ENCODE measurements at regions not wholly inside any gene's neighbourhood (a gene's known extent, or its start where the extent isn't known, plus 50 kb on each side); places are given as distances from the start of the nearest gene placed in this dataset.

DNA sequence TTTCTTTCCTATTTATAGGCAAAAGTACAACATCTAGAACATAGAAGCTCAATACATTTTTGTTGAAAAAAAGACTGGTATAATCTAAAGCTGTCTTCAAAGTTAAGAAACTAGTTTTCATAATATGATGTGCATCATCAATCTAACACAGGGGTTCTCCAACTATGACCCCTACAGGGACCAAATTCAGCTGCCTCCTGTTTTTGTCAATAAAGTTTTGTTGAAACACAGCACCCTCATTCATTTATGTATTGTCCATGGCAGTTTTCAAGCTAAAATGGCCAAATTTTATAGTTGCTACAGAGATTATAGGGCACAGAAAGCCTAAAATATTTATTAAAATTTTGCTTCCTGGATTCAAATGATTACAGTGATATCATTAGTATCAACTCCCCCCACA, 452.9 kb downstream of the CCER1 start:
- TF ChIP-seq, protein P1, sequence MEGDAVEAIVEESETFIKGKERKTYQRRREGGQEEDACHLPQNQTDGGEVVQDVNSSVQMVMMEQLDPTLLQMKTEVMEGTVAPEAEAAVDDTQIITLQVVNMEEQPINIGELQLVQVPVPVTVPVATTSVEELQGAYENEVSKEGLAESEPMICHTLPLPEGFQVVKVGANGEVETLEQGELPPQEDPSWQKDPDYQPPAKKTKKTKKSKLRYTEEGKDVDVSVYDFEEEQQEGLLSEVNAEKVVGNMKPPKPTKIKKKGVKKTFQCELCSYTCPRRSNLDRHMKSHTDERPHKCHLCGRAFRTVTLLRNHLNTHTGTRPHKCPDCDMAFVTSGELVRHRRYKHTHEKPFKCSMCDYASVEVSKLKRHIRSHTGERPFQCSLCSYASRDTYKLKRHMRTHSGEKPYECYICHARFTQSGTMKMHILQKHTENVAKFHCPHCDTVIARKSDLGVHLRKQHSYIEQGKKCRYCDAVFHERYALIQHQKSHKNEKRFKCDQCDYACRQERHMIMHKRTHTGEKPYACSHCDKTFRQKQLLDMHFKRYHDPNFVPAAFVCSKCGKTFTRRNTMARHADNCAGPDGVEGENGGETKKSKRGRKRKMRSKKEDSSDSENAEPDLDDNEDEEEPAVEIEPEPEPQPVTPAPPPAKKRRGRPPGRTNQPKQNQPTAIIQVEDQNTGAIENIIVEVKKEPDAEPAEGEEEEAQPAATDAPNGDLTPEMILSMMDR (IDR thresholded peaks at IDR 0.05) = no peak
- no peak for TF ChIP-seq POLR2A (IDR thresholded peaks at IDR 0.05)
- DNase-seq (ENCODE audit: low spot score in 2 of 2) = no peak
- intact Hi-C loops (cut with DNase I; ENCODE audit: low total_unique reads) = no loop called here
- no peak overlapping the region for H3K4me3 ChIP-seq (ENCODE audit: low read depth, poor library complexity, severe bottlenecking)

DNA sequence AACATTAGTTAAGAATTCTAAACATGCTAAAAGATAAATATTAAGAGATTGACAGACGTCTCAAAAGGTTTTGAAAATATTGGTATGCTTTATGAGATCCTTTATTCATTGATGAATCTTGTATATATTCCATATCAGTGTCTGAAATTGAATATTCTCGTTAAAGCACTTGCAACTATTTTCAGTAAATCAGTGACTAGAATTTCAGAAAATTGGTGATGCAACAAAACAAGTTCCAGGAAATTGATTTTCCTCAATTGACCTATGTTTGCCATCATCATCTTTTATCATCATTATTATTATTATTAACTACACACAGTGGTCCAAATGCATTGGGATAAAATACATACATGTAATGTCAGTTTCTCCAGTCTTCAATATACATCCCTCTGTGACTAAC, 453.6 kb downstream of the CCER1 start:
- WGBS, 2 donors = 84 to 89% methylated on average over 2 of the region's 2 CpGs
- no peak for DNase-seq (ENCODE audit: low spot score in 2 of 2)
- no peak overlapping the region for H3K4me3 ChIP-seq (ENCODE audit: low read depth, poor library complexity, severe bottlenecking)
- TF ChIP-seq POLR2A (IDR thresholded peaks at IDR 0.05) = no peak
- TF ChIP-seq, protein P1 (IDR thresholded peaks at IDR 0.05) = no peak
- intact Hi-C loops (cut with DNase I; ENCODE audit: low total_unique reads) = no loop called here

DNA sequence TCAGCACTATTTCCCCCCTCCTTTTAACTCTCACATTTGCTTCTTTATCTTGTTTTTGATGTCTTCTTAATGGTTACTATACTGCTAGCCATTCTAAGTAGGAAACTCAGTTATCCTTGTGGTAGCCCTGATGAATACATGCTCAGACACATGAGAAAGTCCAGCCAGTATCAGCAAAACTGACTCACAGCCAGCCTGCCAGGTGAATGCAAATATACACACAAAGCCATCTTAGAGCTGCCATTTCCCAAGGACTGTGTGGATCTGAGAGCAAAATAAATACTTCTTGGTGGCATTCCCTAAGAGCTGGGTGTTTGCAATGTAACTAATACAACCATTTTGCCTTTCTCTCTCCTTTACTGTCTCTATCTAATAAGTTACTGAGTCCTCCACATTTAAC, 455.2 kb downstream of the CCER1 start:
- no peak overlapping the region for H3K4me3 ChIP-seq (ENCODE audit: low read depth, poor library complexity, severe bottlenecking)
- TF ChIP-seq, protein P1 (IDR thresholded peaks at IDR 0.05) = no peak
- TF ChIP-seq POLR2A (IDR thresholded peaks at IDR 0.05) = no peak
- intact Hi-C loops (cut with DNase I; ENCODE audit: low total_unique reads) = no loop called here
- no peak for DNase-seq (ENCODE audit: low spot score in 2 of 2)

DNA sequence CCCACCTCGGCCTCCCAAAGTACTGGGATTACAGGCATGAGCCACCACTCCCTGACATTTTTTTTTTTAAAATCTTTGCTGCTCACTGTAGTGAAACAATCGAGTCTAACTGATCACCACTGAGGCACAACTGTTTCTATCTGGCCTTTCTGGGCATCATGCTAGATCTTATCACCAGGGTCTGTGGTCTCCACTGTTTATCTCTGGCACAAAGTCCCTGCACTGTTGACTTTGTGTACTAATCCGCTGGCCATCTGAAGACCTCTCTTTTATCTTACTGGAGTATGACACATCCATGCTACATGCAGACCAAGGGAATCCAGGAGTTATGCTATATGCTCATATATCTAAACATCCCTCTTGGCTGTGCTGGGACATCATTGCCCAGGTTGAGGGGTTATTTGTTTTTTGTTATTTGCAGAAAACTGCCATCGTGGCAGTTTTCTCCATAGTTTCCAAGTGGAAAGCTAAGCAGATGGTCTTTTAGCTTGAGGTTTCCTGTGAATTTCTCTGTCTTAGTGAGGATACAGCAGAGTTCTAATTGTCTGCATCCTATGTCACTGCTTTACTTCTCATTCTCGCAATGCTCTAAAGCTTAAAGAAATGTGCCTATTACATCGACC, 456.9 kb downstream of the CCER1 start:
- intact Hi-C loops (cut with DNase I; ENCODE audit: low total_unique reads) = no loop called here
- DNase-seq (ENCODE audit: low spot score in 2 of 2) = no peak
- 91 to 94% methylated on average over 6 of the region's 6 CpGs for WGBS, 2 donors
- TF ChIP-seq, protein P1 (IDR thresholded peaks at IDR 0.05) = no peak
- no peak for TF ChIP-seq POLR2A (IDR thresholded peaks at IDR 0.05)
- no peak overlapping the region for H3K4me3 ChIP-seq (ENCODE audit: low read depth, poor library complexity, severe bottlenecking)

DNA sequence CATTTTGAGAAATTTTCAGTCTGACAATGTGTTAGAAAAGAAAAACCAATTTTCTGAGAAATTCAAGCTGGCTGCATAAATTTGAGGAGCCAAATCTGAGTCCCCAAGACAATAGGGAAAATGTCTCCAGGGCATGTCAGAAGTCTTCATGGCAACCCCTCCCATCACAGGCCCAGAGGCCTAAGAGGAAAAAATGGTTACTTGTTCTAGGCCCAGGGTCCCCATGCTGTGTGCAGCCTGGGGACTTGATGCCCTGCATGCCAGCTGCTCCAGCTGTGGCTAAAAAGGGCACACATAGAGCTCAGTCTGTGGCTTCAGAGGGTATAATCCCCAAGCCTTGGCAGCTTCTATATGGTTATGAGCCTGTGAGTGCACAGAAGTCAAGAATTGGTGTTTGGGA, 464.6 kb downstream of the CCER1 start:
- DNase-seq (ENCODE audit: low spot score in 2 of 2) = no peak
- H3K4me3 ChIP-seq (ENCODE audit: low read depth, poor library complexity, severe bottlenecking) = no peak overlapping the region
- no peak for TF ChIP-seq POLR2A (IDR thresholded peaks at IDR 0.05)
- TF ChIP-seq, protein P1 (IDR thresholded peaks at IDR 0.05) = no peak
- intact Hi-C loops (cut with DNase I; ENCODE audit: low total_unique reads) = no loop called here

DNA sequence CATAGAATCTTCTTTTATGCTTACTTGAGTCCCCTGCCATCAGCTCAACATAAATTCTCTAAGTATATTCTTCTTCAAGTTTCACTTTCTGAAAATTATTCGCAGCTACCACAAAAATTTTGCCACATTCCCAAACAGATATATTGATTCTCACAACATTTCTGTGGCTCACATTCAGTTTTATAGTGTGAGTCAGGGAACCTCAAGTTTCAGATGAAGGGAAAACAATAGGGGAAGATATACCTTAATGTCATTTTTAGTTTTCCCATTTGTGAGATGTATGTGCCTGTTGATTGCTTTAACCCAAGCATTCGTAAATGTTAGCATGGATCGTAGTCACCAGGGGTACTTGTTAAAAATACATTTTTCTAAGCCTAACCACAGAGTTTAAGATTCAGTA, 465.8 kb downstream of the CCER1 start:
- WGBS, 2 donors = 78 to 85% methylated on average over 3 of the region's 3 CpGs
- no peak overlapping the region for H3K4me3 ChIP-seq (ENCODE audit: low read depth, poor library complexity, severe bottlenecking)
- no peak for TF ChIP-seq POLR2A (IDR thresholded peaks at IDR 0.05)
- TF ChIP-seq, protein P1 (IDR thresholded peaks at IDR 0.05) = no peak
- intact Hi-C loops (cut with DNase I; ENCODE audit: low total_unique reads) = no loop called here
- no peak for DNase-seq (ENCODE audit: low spot score in 2 of 2)
